Anterior cingulate cortex (tissue), 58 donors: ENCODE measurements at regions not wholly inside any gene's neighbourhood (a gene's known extent, or its start where the extent isn't known, plus 50 kb on each side); places are given as distances from the start of the nearest gene placed in this dataset.

Experiments used
- DNase-seq, 58 donors: peaks; one replicate each; lab custom pipeline; 2025; lab: John Stamatoyannopoulos, UW

DNA sequence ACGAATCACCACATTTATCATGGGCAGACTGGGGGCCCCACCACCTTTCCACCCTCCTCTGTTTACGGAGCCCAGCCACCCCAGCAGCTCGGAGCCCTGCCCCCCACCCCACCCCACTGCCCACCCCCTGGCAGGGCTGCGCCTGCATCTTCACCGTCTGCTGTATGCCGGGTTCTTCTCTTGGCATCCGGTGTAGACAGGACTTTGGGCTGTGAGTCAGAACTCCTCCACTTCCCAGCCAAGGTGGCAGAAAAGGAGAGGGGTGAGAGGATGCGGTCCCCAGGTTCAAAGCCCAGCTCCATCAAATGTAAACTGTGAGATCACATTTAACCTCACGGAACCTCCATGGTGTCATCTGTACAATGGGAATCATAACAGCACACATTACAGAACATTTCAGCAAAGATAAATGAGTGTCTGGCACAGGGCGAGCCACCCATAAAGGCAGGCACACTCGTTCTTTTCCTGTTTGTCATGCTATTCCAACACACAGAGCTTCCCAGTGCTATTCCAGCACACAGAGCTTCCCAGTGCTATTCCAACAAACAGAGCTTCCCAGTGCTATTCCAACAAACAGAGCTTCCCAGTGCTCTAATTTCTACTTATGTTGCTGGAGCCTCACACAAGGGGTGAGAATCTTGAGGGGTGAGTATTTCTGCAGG, 292.7 kb upstream of the RTL1 start:
- no peak for DNase-seq

DNA sequence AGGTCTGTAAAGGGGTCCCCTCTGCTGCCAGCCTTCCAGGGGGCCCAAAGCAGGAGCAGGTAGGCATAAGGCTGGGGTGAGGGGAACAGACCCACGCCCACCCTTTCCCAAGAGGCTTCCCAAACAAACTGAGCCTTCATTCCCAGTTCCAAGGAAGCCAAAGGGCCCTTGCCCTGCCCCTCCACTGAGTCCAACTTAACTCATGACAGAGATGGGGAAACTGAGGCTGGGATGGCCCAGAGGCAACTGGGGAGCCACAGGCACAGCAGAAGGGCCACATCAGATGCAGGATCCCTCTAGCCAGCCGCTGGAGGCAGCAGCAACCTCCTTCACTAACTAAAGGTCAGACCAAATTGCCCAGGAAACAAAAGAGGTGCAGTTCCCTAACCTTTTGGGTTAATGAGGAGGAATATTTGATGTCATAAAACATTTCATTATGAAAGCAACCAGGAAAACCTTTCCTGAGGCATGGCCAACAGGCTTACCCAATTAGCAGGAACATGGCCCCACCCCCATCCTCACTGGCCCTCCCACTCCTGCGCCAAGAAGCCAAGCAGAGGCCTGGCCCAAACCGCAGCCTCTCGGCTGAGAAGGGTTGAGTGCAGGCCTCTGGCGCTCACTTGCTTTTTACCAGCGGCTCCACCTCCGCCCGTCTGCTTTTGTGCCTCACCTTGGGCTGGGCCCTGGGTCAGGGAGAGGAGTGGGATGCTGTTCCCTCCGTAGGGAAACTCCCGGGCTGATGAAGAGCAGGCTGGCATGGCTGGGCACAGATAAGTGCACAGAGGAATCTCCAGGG, 293.5 kb upstream of the RTL1 start:
- DNase-seq = no peak

DNA sequence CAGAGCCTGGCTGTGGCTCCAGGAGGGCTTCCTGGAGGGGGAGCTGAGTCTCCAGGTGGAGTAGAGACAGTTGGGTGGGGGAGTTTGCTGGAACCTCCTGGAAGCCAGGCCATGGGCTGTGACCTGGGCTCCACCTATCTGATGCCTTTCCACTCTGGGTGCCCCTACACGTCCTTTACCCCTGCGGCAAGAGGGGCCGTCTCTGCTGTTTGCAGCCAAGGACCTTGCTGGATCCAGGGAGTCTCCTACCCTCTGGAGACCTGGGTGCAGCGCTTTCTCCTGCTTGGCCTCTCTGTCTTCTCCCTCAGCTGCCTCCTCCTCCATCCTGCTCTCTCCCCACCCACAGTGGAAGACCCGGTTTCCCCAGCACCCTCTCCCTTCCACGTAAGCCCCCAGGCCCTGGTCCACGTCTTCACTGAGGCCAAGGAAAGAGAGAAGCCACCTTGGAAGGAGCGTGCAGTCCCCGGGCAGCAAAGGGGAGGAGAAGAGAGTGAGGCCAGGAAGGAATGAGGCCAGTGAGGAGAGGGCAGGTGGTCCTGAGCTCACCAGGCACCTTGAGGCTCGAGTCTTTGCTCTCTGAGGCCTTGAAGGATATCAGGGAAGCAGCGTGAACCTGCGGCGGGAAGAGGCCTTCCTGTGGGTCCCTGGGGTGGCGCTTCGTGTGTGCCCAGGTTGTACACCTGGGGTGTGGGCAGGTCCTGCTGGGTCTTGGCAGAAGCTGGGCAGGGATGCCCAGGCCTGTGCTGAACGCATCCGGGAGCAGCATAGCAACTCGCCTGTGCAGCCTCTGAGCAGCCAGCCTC, 294.3 kb upstream of the RTL1 start:
- no peak for DNase-seq

DNA sequence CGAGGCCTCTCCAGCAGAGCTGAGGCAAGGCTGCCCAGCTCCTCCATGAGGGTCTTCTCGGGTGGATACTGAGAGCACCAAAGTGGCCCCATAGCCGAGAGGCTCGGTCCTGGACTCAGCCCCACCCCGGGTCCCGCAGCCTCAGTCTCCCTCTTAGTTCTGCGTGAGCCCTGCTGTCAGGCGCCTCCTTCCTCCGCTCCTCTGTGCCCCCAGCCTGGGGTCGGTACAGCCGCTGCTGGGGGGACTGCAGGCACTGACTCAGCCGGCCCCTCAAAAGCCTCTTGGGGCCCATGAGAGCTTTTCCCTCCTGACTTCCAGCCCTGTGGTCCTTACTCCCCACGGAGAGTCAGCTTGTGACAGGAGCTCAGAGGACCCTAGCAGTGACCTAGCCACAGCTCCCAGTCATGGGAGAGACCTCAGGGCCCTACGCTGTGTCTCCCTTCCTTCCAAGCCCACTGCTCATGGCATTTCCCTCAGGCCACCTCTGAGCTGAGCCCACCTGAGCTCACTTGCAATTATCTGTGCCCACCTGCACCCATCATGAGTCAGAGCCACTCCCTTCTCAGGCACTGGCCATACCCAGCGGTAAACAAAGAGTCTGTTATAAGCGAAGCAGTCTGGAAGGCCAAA, 295.0 kb upstream of the RTL1 start:
- DNase-seq = no peak

DNA sequence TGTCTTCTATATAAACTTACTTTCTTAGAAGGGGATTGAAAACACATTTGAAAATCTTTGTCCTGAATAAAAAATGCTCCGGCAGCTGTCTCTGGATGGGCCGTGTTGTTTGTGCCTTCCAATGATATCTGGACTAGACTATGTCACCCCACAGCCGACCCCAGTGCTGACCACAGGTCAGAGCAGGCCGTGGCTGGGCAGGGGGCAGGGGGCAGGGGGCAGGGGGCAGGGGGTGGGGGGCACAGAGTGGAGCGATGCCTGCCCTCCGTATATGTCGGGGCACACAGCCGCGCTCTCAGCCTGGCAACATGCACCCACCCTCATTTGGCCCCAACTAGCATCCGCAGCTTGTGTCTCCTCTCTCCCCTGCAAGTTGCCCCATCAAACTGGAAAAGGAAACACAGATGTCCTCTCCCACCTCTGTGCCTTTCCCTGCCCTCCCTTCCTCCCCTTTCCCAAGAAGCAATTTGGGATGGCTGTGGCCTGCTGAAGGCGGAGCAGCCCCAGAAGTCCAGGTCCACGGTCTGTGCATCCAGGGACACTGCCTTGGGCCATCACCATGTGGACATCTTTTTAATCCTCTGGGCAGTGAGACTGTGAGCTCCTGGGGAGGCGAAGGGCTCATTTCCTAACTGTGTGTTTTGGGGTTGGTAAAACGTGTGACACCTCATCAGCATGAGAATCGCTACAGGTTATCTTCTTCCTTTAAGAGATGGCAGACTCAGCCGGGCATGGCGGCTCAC, 295.7 kb upstream of the RTL1 start:
- DNase-seq = no peak

DNA sequence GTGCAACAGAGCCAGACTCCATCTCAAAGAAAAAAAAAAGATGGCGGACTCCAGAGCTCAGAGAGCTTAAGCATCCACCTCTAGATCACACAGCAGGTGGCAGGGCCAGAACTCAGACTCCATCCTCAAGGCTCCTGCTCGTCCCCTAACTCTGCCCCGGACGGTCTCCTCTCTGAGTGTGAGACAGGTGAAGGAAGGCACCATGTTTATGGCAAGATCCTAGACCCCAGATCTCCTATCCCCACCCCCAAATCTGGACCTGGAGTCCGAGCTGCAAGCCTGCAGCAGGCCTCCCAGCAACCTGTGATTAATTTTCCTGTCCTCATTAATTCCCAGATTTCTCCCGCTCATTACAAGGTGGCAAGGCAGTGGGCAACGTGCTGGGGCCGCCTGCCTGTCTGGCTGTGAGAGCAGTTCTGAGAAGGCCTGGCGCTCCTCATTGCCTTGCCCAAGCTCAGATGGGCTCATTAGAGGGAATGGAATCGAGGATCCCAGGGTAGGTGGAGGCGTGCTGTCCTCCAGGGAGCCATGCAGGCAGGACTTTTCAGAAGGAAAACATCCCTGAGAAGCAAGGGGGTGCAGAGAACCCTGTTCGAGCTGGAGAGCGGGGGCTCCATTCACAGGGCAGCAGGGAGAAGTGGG, 296.6 kb upstream of the RTL1 start:
- no peak for DNase-seq

DNA sequence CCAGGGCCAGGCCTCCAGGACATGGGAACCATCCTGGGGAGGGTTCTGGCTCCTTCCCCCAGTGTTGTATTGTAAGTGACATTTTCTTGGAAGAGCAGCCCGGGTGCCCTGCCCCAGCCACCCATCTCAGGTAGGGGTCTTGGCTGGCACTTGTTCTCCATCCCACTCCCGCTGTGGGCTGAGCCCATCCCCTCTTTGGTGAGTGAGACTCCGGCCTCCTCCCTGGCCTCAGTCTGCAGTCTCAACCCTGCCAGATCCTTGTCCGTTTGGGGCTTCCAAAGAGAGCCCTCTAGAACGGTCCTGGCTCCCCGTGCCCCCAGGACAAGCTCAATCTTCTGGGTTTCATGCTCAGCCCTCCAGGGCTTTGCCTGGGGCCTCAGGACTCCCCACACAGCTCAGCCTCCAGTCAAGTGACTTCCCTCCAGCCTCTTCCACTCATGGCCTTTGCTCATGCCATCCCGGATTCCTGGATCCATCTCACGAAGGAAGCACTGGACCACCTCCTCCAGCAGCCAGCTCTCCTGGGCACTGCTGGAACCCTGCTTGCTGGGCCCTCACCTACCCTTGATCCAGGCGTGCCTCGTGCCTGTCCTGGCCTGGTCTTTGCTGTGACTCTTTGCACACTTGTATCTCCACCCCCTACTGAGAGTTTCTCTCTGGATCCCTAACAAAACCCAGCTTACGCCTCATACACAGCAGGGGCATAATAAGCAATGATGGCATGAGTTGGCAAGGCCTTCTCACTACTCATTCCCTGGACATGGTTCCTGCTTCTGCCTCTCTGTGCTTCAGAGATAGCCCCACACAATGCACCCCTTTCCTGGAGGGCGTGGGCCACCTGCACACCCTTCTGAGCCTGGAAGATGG, 297.4 kb upstream of the RTL1 start:
- DNase-seq = no peak

DNA sequence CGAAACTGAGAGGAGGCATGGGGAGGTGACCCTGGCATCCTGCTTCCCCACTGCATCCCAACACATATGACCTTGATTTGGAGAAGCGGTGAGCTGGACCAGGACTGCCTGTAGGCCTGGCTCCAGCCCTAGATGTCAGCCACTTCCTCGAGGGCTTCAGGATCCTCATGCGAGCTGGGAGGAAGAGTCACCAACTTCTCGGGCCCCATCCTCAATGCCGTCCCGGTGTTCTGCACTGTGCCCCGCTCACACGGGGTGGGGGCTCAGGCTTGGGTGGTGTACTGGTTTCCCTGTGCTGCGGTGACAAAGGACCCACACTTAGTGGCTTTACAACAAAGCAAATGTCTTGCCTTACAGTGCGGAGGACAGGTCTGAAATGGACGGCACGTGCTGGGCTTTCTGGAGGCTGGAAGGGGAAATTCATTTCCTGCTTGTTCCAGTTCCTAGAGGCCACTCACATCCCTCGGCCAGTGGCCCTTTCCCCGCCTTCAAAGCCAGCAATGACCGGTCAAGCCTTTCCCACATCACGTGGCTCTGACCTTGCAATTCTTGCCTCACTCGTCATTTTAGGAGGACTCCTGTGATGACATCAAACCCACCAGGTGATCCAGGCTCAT, 298.1 kb upstream of the RTL1 start:
- DNase-seq = no peak

DNA sequence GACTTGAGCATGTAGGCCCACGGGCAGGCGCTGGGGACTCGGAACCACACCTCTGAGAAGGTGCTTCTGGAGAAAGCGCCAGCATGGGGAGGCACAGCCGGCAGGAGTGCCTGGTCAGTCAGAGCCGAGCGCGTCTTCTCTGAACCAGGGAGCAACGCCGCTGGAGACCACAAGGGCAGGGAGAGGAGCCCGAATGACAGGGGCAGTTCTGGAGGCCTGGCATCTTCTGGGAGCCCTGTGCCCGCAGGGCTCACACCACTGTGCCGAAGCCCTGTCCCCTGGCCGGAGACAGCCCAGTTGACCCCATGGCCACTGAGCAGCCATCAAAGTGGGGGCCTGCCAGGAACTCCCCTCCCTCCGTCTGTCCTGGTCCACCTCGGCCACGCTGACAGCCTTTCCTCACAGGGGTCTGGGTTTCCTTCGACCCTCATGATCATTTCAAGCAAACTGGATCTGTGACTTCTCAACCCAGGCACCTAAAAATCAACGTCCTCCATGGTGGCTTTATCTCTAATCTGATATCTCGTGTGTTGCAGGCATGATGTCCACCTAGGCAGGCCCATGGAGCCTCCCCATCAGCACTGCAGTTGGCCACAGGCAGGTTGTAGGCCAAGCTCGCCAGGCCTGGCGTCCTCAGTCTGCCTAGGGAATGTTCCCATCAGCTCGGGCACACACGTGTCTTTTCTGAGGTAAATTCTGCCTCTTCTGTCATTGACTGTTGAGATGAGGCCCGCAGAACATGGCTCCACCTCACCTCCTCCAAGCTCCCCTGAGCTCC, 299.3 kb upstream of the RTL1 start:
- no peak for DNase-seq

DNA sequence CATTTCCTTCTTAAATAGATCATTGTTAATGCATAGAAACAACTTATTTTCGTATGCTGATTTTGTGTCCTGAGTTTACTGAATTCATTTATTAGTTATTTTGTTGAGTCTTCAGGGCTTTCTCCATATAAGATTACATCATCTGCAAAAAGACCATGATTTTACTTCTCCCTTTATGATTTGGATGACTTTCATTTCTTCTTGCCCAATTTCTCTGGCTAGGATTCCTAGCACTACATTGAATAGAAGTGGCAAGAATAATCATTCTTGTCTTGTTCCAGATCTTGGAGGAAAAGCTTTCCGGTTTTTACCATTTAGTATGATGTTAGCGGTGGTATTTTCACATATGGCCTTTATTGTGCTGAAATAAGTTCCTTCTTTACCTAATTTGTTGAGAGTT, 303.0 kb upstream of the RTL1 start:
- DNase-seq = no peak

DNA sequence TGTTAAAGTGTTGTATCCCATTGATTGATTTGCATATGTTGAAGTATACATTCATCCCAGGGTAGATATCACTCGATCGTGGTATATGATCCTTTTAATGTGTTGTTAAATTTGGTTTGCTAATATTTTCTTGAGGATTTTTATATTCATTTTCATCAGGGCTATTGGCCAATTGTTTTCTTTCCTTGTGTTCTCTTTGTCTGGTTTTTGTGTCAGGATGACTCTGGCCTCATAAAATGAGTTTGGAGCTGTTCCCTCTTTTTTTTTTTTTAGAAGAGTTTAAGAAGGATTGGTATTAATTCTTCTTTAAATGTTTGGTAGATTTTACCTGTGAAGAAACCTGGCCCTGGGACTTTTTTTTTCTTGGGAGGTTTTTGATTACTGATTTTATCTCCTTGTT, 303.5 kb upstream of the RTL1 start:
- no peak for DNase-seq

DNA sequence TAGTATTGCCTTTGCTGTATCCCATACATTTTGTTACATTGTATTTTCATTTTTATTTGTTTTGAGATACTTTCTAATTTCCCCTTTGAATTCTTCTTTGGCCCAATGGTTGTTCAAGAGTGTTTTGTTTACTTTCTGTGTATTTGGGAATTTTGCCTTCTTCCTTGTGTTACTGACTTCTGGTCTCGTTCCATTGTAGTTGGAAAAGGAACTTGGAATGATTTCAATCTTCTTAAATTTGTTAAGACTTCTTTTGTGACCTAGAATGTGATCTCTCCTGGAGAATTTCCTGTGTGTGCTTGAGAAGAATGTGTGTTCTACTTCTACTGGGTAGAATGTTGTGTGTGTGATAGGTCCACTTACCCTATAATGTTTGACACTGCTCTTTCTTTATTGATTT, 304.4 kb upstream of the RTL1 start:
- DNase-seq = no peak

DNA sequence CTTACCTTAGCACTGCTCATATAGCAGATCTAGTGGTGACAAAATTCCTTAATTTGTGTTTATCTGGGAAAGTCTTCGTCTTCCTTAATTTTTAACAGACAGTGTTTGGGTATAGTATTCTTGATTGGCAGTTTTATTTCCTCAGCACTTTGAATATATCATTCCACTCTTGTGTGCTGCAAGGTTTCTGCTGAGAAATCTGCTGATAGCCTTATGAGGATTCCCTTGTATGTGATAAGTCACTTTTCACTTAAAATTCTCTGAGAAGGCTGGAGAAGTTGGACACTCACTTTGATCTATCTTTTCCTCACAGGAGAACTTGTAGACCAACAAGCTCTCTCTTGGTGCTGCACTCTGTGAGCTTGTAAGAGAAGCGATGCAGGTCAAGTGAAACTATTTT, 306.1 kb upstream of the RTL1 start:
- no peak for DNase-seq

DNA sequence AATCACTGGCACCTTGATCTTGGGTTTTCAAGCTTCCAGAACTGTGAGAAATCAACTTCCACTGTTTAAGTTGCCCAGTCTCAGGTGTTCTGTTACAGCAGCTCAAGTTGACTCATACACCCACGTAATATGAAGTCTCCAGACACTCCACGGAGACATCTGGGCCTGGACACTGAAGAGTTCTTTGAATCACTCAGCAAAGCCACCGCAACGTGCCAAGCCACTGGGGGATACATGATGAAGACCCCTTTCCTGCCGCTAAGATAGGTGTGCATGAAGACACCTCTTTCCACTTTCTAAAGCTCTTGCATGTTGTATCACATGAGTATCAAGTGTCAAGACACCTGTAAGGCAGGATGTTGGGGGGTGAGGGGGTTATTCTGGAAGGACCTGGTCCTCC, 311.7 kb upstream of the RTL1 start:
- no peak for DNase-seq

DNA sequence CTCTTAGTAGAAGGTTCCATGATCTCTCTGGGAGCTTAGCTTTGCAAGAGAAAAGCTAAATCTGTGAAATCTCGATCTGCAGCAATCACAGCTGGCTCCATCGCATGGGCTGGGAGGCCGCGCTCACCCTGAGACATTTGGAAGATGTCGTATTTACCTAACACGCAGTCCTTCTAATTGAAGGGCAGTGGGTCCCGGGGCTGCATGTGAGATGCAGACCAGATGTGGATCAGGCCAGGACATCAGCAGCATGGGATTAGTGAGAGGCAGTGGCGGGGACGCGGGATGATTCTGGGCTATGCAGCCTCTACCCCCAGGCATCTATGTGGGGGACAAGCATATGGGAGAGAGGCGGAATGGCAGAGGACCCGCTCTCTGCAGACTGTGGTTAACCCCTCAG, 312.4 kb upstream of the RTL1 start:
- DNase-seq = no peak

DNA sequence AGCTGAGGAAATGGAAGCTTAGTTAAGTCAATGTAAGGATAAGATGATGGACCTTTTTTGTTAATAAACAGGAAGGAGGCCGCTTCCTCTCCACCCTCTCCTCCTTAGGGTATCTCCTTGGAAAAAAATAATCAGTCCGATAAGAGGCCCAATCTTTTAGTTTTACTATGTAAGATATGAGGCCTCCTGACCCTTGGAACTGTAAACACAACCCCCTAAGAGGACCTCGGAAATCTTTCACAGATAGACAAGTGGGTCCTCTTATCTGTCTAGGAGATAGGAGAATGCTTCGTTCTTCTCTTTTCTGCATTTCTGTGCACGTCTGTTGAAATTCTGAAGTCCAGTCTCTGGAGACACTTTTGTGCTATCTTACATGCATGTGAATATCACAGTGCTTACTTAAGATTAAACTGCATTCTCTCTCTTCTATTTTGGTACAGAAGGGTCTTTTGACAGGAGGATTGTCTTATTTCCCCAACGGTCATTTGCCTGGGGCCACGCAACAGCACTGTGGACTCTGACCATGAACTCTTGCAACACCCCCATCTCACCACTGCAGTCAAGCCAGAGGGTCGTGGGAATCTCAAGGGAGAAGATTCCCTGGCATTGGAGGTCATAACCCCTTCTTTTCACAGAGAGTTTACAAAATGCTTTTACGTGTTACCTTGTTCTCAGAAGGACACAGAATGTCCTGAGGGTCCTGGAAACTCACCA, 313.0 kb upstream of the RTL1 start:
- DNase-seq = no peak

DNA sequence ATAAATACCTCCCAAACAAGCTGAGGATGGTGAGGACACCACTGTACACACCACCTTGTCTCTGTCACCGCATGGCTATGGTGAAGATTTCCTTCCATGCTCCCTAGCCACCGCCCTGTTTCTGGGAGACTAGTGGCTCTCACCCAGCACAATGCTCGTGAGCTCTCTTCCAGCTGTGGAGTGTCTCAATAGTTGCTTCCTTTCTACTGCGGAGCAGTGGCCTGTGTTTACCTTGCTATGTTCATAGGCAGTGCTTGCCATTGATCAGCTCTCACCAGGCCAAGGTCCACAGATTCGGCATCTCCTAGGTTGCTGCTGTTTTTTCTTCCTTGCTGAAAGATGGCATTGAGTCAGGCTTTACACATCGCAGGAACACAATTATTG, 313.6 kb upstream of the RTL1 start:
- DNase-seq = no peak
